PFSK-1 (cell line): ENCODE measurements at regions not wholly inside any gene's neighbourhood (a gene's known extent, or its start where the extent isn't known, plus 50 kb on each side); places are given as distances from the start of the nearest gene placed in this dataset.

ENCODE experiments used
- FOXP2 ChIP-seq: optimal IDR thresholded peaks from 2 replicates; pipeline ENCODE3; 2011; ENCODE audit warnings: borderline replicate concordance, control low read depth, inconsistent platforms; ENCODE audit not compliant: insufficient read depth; ENCODE audit errors: extremely low read length, extremely low read depth
- POLR2AphosphoS5 ChIP-seq: IDR thresholded peaks from 2 replicates; pipeline ENCODE4 v1.6.1; 2012; ENCODE audit warnings: low read depth, mild to moderate bottlenecking, control low read depth, low read length, moderate library complexity
- SIN3A ChIP-seq: IDR thresholded peaks from 2 replicates; pipeline ENCODE4 v1.6.1; 2012; ENCODE audit warnings: mild to moderate bottlenecking, low read length, moderate library complexity, borderline replicate concordance; ENCODE audit not compliant: insufficient read depth
- TAF1 ChIP-seq: IDR thresholded peaks from 2 replicates; pipeline ENCODE4 v1.6.1; 2012; ENCODE audit warnings: low read length, control low read depth, borderline replicate concordance; ENCODE audit not compliant: insufficient read depth
- TF ChIP-seq, protein P1 (sequence below), 2 experiments: IDR thresholded peaks; 2 replicates each; pipeline versions ENCODE4 v1.6.1 to v1.8.0; 2011 to 2012; ENCODE audit warnings: low read depth in 2 of 2, low read length in 2 of 2, control low read depth in 1 of 2, inconsistent platforms in 1 of 2, mild to moderate bottlenecking in 1 of 2, moderate library complexity in 1 of 2; ENCODE audit not compliant: insufficient read depth in 1 of 2

DNA sequence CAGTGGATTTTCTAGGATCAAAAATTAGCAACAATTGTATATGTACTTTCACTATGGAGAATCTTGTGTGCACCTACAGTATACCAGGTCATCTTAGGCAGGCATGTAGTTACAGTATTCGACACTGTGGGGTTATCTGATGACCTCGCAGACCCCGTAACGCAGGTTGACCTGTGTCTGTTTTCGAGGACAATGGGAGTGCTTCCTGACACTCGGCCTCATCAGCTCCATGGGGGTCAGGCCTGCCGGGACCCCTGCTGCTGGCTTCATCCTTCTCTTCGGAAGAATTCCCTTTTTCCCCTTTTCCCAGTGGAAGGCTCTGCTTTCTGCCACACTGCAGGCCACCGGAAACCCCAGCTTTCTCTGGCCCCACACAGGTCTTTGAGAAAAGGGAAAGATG is 102.8 kb upstream of the TMEM18 start:
- no peak for TF ChIP-seq FOXP2
- TF ChIP-seq POLR2AphosphoS5: no peak
- TF ChIP-seq, protein P1, sequence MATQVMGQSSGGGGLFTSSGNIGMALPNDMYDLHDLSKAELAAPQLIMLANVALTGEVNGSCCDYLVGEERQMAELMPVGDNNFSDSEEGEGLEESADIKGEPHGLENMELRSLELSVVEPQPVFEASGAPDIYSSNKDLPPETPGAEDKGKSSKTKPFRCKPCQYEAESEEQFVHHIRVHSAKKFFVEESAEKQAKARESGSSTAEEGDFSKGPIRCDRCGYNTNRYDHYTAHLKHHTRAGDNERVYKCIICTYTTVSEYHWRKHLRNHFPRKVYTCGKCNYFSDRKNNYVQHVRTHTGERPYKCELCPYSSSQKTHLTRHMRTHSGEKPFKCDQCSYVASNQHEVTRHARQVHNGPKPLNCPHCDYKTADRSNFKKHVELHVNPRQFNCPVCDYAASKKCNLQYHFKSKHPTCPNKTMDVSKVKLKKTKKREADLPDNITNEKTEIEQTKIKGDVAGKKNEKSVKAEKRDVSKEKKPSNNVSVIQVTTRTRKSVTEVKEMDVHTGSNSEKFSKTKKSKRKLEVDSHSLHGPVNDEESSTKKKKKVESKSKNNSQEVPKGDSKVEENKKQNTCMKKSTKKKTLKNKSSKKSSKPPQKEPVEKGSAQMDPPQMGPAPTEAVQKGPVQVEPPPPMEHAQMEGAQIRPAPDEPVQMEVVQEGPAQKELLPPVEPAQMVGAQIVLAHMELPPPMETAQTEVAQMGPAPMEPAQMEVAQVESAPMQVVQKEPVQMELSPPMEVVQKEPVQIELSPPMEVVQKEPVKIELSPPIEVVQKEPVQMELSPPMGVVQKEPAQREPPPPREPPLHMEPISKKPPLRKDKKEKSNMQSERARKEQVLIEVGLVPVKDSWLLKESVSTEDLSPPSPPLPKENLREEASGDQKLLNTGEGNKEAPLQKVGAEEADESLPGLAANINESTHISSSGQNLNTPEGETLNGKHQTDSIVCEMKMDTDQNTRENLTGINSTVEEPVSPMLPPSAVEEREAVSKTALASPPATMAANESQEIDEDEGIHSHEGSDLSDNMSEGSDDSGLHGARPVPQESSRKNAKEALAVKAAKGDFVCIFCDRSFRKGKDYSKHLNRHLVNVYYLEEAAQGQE (IDR thresholded peaks at IDR 0.05; ENCODE audit: insufficient read depth in 1 of 2, low read depth in 2 of 2, low read length in 2 of 2): no peak
- no peak for TF ChIP-seq SIN3A
- no peak for TF ChIP-seq TAF1

DNA sequence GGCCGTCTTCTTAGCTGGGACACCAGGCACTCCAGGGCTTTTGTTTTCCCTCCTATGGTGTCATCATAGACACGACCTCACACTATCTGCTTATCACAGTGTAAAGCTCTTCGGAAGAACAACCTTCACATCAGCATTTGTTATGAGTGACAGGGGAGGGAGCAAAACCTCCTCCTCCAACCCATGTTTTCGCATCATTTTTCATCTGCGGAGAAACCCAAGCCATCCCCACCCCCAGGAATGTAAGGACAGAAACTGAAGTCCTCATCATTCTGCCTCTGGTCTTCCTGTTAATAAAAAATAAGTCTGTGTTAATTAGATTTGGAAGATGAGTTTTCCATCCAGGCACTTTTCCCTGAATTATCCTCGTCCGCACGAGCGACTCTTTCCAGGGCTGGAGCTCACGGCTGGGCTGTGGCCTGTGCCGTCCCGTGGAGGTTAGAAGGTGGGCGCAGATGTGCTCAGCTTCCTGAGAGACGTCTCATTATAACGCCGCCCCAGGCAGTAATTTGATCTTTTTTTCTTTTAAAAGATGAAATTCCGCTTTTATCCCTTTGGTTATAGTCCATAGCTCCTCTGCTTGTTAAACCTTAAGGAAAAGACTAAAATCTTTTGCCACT is 101.6 kb upstream of the TMEM18 start:
- TF ChIP-seq FOXP2 (no peak), TAF1 (no peak), SIN3A (no peak)

DNA sequence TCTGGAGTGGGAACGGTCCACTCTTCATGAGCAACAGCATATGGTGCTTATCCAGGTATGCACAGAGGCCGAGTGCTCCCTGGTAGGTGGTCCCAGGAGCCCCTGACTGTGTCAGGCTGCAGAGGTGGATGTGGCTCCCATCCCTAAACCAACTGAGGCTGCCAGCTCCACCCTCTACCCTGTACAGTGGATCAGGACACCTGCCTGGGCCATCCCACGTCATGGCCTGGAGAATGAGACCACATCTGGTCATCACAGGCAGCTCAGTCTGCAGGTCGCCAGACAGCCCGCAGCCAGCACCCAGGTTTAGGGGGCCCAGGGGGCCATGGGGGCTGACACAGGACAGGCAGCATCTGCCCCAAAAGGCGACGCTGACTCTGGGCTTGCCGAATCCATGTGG is 100.3 kb upstream of the TMEM18 start:
- TF ChIP-seq FOXP2: no peak
- TF ChIP-seq SIN3A: no peak
- TF ChIP-seq, protein P1 (IDR thresholded peaks at IDR 0.05; ENCODE audit: insufficient read depth in 1 of 2, low read depth in 2 of 2, low read length in 2 of 2): no peak
- no peak for TF ChIP-seq POLR2AphosphoS5
- TF ChIP-seq TAF1: no peak

DNA sequence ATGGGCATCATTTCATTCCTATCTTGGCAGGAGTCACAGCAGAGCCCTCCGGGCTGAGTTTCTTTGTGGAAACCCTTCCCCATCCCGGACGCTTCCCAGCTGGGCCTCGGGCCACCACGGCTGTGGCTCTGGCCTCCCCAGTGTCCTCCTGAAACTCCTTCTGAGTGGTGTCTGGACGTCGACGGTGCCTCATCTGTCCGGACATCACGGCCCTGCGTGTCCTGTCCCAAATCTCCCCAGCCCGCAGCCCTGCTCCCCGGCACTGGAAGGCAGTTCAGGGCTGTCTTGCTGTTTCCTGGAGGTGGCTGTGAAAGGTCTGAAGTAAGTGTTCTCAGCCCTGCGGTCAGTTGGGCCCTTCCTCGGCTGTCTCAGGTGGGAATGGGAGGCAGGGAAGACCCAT is 99.8 kb upstream of the TMEM18 start:
- TF ChIP-seq SIN3A: no peak

DNA sequence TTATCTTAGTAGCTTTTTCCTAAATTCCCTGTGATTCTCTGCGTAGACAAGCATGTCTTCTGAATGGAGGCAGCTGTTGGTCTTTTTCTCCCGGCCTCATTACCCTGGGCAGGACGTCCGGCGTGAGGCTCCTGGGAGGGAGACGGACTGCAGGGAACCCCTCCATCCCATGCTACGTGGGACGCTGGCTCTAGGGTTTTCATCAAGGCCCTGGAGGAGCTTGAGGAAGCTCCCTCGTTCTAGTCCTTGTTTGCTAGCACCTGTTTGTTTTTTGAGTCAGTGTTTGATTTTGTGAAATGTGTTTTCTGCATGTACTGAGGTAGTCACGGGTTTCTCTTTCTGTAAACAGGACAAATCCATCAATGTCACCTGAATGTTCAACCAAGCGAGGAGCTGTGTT is 99.3 kb upstream of the TMEM18 start:
- TF ChIP-seq SIN3A (no peak), POLR2AphosphoS5 (no peak), TAF1 (no peak), FOXP2 (no peak)
- TF ChIP-seq, protein P1 (IDR thresholded peaks at IDR 0.05; ENCODE audit: insufficient read depth in 1 of 2, low read depth in 2 of 2, low read length in 2 of 2): no peak

DNA sequence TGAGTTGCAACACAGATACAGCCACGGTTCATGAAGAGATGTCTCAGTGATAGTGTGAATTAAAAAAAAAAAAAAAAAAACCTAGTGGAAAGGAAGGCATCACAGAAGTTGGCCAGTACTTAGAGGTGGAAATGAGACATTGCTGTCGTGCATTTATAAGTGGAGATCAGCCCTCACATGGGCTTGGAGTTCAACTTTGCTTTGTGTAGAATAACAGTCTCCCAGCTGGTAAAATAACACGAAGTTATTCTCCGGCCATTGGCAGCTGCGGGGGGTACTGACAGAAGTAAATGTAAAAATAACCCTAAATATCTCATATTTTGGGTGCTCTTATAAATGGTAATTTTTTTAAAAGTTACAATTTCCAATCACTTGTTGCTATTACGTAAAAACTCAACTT is 98.8 kb upstream of the TMEM18 start:
- TF ChIP-seq FOXP2: no peak

DNA sequence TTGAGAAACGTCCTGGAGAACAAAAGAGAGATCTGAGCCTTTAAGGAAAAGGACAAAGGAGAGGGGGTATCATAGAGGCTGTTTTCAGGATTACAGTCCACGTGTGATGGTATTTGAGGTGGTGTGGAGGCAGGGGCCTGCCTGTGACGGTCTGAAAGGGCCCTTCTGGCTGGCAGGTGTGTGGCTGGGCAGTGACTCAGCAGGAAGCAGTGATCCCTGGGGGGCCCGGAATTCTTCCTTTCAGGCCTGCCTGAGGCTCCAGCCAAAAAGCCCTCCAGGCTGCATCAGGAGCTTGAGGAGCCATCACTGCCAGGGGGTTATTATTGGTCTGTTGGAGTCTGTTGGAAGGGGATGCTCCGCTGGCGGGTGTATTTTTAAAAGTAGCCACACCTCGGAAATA is 97.2 kb upstream of the TMEM18 start:
- TF ChIP-seq FOXP2 (no peak), TAF1 (no peak)
